ENCODE measurements at regions not wholly inside any gene's neighbourhood (a gene's known extent, or its start where the extent isn't known, plus 50 kb on each side); places are given as distances from the start of the nearest gene placed in this dataset.

- no peak for TF ChIP-seq EZH2 (IDR thresholded peaks at IDR 0.05; ENCODE audit: low read depth, unreplicated experiment)
- no peak for TF ChIP-seq REST (IDR thresholded peaks at IDR 0.05; ENCODE audit: unreplicated experiment)
- no peak for TF ChIP-seq CTCF (conservative IDR thresholded peaks at IDR 0.05; ENCODE audit: low read depth in 2 of 2)
- TF ChIP-seq STAT1 (IDR thresholded peaks at IDR 0.05; ENCODE audit: unreplicated experiment): no peak
These were observed 191.1 kb upstream of the IRX3 start for GRCh38 chr16:54477714-54478113.
